Right cardiac atrium (tissue), 5 donors: ENCODE measurements at regions not wholly inside any gene's neighbourhood (a gene's known extent, or its start where the extent isn't known, plus 50 kb on each side); places are given as distances from the start of the nearest gene placed in this dataset.

ENCODE experiments used
- ATAC-seq, 2 donors: fragments of 200-7000 bp; cut with Tn5 transposase; one replicate each; pipeline versions ENCODE4 v1.8.0 to v1.9.1; 2020; ENCODE audit warnings: moderate library complexity in 2 of 2, mild to moderate bottlenecking in 1 of 2
- DNase-seq, 3 donors: peaks; one replicate each; pipeline ENCODE4 v3.0.0-alpha.2; 2020
- H3K27ac ChIP-seq: one replicate; pipeline ENCODE4 v1.5.1; 2013; ENCODE audit warnings: mild to moderate bottlenecking, low read length, control low read depth, moderate library complexity
- H3K27me3 ChIP-seq: one replicate; pipeline ENCODE4 v1.6.1; 2013; ENCODE audit not compliant: control insufficient read depth, insufficient read depth
- H3K4me1 ChIP-seq: one replicate; pipeline ENCODE4 v1.6.1; 2013; ENCODE audit warnings: low read length; ENCODE audit not compliant: control insufficient read depth, insufficient read depth
- H3K4me3 ChIP-seq: one replicate; pipeline ENCODE4 v1.5.1; 2013; ENCODE audit warnings: low read length, control low read depth
- H3K9me3 ChIP-seq: one replicate; pipeline ENCODE4 v1.6.1; 2013; ENCODE audit warnings: low read length; ENCODE audit not compliant: control insufficient read depth
- WGBS: extraction: QIAGEN DNeasy Blood & Tissue Kit; methylation state at CpG from one replicate; pipeline ENCODE4 v1.1.7; 2013; 5-methylcytosine and 5-hydroxymethylcytosine counted together
- intact Hi-C, 4 donors: fragments of 100-400 bp; cut with DNase I; formaldehyde crosslinking; loops; one replicate each; pipeline versions ENCODE4 v1.11.0 to v1.14.0; 2022 to 2023
- donor health status: healthy with polysubstance abuse.
- donor health status: DM: no; HTN: yes; CAD: no.
- donor health status: DM: no; HTN: no; CAD: no.
- donor health status: DM: no; HTN: yes; CAD: no; lungs with severe emphysema.
- donor health status: DM: yes; HTN: yes; CAD: no.

DNA sequence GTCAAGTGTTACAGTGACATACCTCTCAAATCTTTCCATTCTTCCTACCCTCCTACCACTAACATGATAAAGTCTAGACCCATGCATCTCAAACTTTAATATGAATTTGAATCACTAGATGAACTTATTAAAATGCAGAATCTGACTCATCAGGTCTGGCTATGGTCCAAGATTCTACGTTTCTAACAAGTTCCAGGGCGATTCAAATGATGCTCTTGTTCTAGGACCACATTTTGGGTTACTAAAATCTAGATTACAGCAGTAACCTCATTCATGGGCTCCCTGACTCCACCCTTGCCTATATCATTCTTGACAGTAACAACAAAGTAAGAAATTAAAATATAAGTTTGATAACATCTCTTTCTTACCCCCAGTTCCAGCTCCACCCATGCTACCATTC, 124.8 kb upstream of the LSM8 start:
- DNase-seq (no peak), ATAC-seq (no peak)
- intact Hi-C loops: no loop called here
- no peak overlapping the region for H3K27ac ChIP-seq
- 59% methylated on average over 2 of the region's 2 CpGs for WGBS
- no peaks in the 10 kb centered on the region for H3K9me3 ChIP-seq
- no peaks in the 10 kb centered on the region for H3K27me3 ChIP-seq
- H3K4me3 ChIP-seq: no peak overlapping the region
- no peaks in the 10 kb centered on the region for H3K4me1 ChIP-seq

DNA sequence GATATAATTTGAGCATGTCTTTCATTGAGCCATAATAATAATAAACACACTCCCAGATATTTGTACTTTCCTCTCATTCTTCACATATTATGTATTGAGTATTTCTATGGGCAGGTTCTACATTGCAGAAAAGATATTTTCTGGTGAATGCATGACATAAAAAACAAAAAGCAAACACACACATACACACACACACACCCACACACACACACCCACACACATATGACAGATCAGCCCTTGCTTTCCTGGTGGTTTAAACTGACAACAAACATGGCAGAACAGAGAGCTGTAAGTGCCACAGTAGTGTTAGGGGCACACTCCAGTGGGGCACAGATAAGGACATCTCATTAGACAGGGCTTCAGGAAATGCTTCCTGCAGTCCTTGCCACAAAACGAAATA, 123.3 kb upstream of the LSM8 start:
- H3K4me1 ChIP-seq: no peaks in the 10 kb centered on the region
- DNase-seq: no peak
- no peak overlapping the region for H3K4me3 ChIP-seq
- no peaks in the 10 kb centered on the region for H3K27me3 ChIP-seq
- H3K27ac ChIP-seq: no peak overlapping the region
- intact Hi-C loops: no loop called here
- ATAC-seq: no peak
- no peaks in the 10 kb centered on the region for H3K9me3 ChIP-seq
- 35% methylated on average over 1 of the region's 1 CpG for WGBS

GRCh38 chr7:118061386-118061785, 122.6 kb upstream of the LSM8 start:
- no peak for DNase-seq
- no peaks in the 10 kb centered on the region for H3K9me3 ChIP-seq
- 50% methylated on average over 6 of the region's 6 CpGs for WGBS
- H3K4me1 ChIP-seq: no peaks in the 10 kb centered on the region
- H3K4me3 ChIP-seq: no peak overlapping the region
- H3K27me3 ChIP-seq: no peaks in the 10 kb centered on the region
- no peak for ATAC-seq
- intact Hi-C loops: no loop called here
- no peak overlapping the region for H3K27ac ChIP-seq

DNA sequence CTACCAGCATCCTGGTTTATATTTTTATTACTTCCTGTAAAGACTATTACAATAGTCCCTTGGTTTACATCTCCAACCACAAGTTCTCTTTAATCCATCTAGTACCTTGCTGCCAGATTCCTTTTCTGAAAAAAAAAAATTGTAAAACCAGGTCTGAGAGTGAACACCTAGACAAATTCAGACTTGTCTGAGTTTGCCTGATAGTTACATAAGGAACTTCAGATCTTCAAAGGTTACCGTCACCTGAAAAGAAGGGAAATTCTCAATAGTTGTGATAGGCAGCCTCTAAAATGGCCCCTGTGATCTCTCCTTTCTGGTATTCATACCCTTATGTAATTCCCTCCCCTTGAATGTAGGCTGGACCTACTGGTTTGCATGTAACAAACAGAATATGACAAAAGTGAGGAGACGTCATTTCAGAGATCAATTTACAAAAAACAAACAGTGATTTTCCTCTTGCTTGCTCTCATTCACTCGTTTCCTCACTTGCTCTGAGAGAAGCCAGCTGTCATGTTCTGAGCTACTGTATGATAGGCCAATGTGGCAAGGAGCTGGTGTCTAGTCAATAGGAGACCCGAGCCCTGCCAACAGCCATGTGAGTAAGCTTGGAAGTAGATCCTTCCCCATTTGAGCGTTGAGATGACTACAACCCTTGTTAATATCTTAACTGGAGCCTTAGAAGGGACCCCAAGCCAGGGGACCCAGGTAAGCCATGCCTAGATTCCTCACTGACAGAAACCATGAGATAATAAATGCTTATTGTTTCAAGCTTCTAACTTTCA, 110.9 kb upstream of the LSM8 start:
- Histone ChIP-seq H3K27me3 (no peaks in the 10 kb centered on the region), H3K4me3 (no peak overlapping the region), H3K9me3 (no peaks in the 10 kb centered on the region), H3K4me1 (no peaks in the 10 kb centered on the region), H3K27ac (no peak overlapping the region)
- no peak for ATAC-seq
- peak in 1 of 3 donors; percentile 14 for DNase-seq
- intact Hi-C loops: no loop called here
- WGBS: 49% methylated on average over 5 of the region's 5 CpGs

DNA sequence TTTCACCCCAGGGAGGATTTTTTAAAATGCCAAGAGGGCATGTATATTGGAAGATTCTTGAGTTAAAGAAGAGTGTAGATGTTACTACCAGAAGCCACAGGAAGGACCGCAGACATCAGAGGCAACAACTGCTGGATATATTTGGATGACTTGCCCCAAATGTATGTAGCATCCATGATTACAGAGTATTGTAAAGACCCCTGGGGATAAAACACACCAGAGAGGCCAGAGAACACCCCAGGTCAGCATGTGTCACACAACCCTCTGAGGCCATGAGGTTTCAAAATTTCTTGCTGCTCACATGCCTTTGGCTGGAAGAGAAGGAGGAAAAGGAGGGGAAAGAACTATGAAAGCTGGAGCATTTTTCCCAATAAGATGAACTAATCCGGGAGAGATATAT, 108.0 kb upstream of the LSM8 start:
- DNase-seq (no peak), ATAC-seq (no peak)
- intact Hi-C loops: no loop called here
- H3K27me3 ChIP-seq: no peaks in the 10 kb centered on the region
- no peaks in the 10 kb centered on the region for H3K4me1 ChIP-seq
- H3K27ac ChIP-seq: no peak overlapping the region
- H3K4me3 ChIP-seq: no peak overlapping the region
- no peaks in the 10 kb centered on the region for H3K9me3 ChIP-seq
- 86% methylated on average over 2 of the region's 2 CpGs for WGBS

DNA sequence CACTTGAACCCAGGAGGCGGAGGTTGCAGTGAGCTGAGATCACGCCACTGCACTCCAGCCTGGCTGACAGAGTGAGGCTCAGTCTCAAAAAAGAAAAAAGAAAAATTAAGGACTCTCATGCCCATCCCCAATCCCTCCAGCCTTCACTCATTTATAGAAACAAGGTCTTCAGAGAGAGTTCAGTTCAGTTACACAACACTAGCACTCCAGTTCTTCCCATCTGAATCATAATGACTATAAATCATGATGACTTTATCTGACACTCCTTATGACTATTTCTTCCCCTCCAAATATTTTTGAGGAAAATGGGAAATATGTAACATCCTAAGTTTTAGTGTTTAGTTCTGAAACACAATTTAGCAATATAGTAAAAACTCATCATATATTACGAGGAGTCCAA, 107.4 kb upstream of the LSM8 start:
- Histone ChIP-seq H3K4me1 (no peaks in the 10 kb centered on the region), H3K9me3 (no peaks in the 10 kb centered on the region), H3K27me3 (no peaks in the 10 kb centered on the region), H3K4me3 (no peak overlapping the region), H3K27ac (no peak overlapping the region)
- DNase-seq: no peak
- WGBS: 96% methylated on average over 3 of the region's 3 CpGs
- intact Hi-C loops: no loop called here
- ATAC-seq: no peak

GRCh38 chr7:118078015-118078414, 105.9 kb upstream of the LSM8 start:
- no peaks in the 10 kb centered on the region for H3K4me1 ChIP-seq
- H3K4me3 ChIP-seq: no peak overlapping the region
- ATAC-seq (no peak), DNase-seq (no peak)
- no peaks in the 10 kb centered on the region for H3K9me3 ChIP-seq
- no peaks in the 10 kb centered on the region for H3K27me3 ChIP-seq
- intact Hi-C loops: no loop called here
- H3K27ac ChIP-seq: no peak overlapping the region

GRCh38 chr7:118079369-118079768, 104.6 kb upstream of the LSM8 start:
- intact Hi-C loops: no loop called here
- no peak for ATAC-seq

GRCh38 chr7:118080947-118081346, 103.0 kb upstream of the LSM8 start:
- H3K27me3 ChIP-seq: no peaks in the 10 kb centered on the region

More at GRCh38 chr7:118079369-118079768, 104.6 kb upstream of the LSM8 start:
- DNase-seq: no peak
- Histone ChIP-seq H3K27ac (no peak overlapping the region), H3K27me3 (no peaks in the 10 kb centered on the region), H3K4me3 (no peak overlapping the region), H3K9me3 (no peaks in the 10 kb centered on the region), H3K4me1 (no peaks in the 10 kb centered on the region)
- 83% methylated on average over 1 of the region's 1 CpG for WGBS

GRCh38 chr7:118082506-118082905, 101.5 kb upstream of the LSM8 start:
- ATAC-seq (no peak), DNase-seq (no peak)
- H3K9me3 ChIP-seq: no peaks in the 10 kb centered on the region
- intact Hi-C loops: no loop called here
- H3K4me3 ChIP-seq: no peak overlapping the region
- H3K27ac ChIP-seq: no peak overlapping the region
- H3K4me1 ChIP-seq: no peaks in the 10 kb centered on the region
- H3K27me3 ChIP-seq: no peaks in the 10 kb centered on the region

More at GRCh38 chr7:118080947-118081346, 103.0 kb upstream of the LSM8 start:
- Histone ChIP-seq H3K4me3 (no peak overlapping the region), H3K27ac (no peak overlapping the region), H3K9me3 (no peaks in the 10 kb centered on the region), H3K4me1 (no peaks in the 10 kb centered on the region)
- DNase-seq (no peak), ATAC-seq (peak in 1 of 2 donors; percentile 25)
- intact Hi-C loops: no loop called here
- 61% methylated on average over 3 of the region's 3 CpGs for WGBS

- DNase-seq (no peak), ATAC-seq (no peak)
- Histone ChIP-seq H3K27ac (no peak overlapping the region), H3K9me3 (no peaks in the 10 kb centered on the region), H3K4me1 (no peaks in the 10 kb centered on the region), H3K27me3 (no peaks in the 10 kb centered on the region), H3K4me3 (no peak overlapping the region)
- WGBS: 64% methylated on average over 3 of the region's 3 CpGs
- intact Hi-C loops: no loop called here
Observed at GRCh38 chr7:118085000-118085399, 99.0 kb upstream of the LSM8 start.

GRCh38 chr7:118087126-118087525, 96.8 kb upstream of the LSM8 start:
- intact Hi-C loops: no loop called here
- Histone ChIP-seq H3K4me3 (no peak overlapping the region), H3K27ac (no peak overlapping the region), H3K9me3 (no peaks in the 10 kb centered on the region), H3K27me3 (no peaks in the 10 kb centered on the region), H3K4me1 (no peaks in the 10 kb centered on the region)
- ATAC-seq (no peak), DNase-seq (no peak)
- WGBS: 72% methylated on average over 2 of the region's 2 CpGs
